ENCODE measurements at regions not wholly inside any gene's neighbourhood (a gene's known extent, or its start where the extent isn't known, plus 50 kb on each side); places are given as distances from the start of the nearest gene placed in this dataset.

DNA sequence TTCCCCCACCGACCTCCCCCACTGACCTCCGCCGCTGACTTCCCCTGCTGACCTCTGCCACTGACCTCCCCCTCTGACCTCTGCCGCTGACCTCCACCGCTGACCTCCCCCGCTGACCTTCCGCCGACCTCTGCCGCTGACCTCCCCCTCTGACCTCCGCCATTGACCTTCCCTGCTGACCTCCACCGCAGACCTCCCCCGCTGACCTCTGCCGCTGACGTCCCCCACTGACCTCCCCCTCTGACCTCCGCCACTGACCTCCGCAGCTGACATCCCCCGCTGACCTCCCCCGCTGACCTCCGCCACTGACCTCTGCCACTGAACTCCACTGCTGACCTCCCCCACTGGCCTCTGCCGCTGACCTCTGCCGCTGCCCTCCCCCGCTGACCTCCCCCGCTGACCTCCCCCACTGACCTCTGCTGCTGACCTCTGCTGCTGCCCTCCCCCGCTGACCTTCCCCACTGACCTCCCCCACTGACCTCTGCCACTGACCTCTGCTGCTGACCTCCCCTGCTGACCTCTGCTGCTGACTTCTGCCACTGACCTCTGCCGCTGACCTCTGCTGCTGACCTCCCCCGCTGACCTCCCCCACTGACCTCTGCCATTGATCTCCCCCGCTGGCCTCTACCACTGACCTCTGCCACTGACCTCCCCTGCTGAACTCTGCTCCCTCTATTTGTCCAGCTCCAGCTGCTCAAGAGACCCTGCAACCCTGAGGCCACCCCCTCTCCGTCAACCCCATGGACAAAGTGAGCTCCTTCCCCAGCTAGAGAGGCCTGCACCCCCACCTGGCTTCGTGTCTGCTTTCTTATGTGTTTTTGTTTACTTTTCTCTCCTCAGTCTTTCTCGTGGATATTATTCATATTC lies 91.4 kb upstream of the AFDN start (continued):
- TF ChIP-seq KAT2B (IDR thresholded peaks at IDR 0.05; ENCODE audit: borderline replicate concordance, low read depth, low read length) (no peak), ZNF282 (IDR thresholded peaks at IDR 0.05; ENCODE audit: partially characterized antibody) (no peak), ZNF570 (CRISPR knock-in tag; IDR thresholded peaks at IDR 0.05; ENCODE audit: borderline replicate concordance) (no peak), ZNF768 (CRISPR knock-in tag; IDR thresholded peaks at IDR 0.05) (no peak), ZNF333 (CRISPR knock-in tag; IDR thresholded peaks at IDR 0.05; ENCODE audit: borderline replicate concordance) (peak; percentile 25; the same call in 1 of the 2 replicates), ZNF432 (CRISPR knock-in tag; IDR thresholded peaks at IDR 0.05; ENCODE audit: borderline replicate concordance) (no peak), EED (CRISPR knock-in tag; IDR thresholded peaks at IDR 0.05) (no peak), CCDC6 (CRISPR knock-in tag; IDR thresholded peaks at IDR 0.05) (0 out of 2 replicates have a peak, but pooled peaks have one; percentile 46), HIVEP1 (CRISPR knock-in tag; IDR thresholded peaks at IDR 0.05) (peak; percentile 83), ZNF530 (CRISPR knock-in tag; IDR thresholded peaks at IDR 0.05; ENCODE audit: low read depth) (no peak), REL (CRISPR knock-in tag; conservative IDR thresholded peaks at IDR 0.05) (no peak)
- TF ChIP-seq, protein P1, sequence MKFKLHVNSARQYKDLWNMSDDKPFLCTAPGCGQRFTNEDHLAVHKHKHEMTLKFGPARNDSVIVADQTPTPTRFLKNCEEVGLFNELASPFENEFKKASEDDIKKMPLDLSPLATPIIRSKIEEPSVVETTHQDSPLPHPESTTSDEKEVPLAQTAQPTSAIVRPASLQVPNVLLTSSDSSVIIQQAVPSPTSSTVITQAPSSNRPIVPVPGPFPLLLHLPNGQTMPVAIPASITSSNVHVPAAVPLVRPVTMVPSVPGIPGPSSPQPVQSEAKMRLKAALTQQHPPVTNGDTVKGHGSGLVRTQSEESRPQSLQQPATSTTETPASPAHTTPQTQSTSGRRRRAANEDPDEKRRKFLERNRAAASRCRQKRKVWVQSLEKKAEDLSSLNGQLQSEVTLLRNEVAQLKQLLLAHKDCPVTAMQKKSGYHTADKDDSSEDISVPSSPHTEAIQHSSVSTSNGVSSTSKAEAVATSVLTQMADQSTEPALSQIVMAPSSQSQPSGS (CRISPR knock-in tag; IDR thresholded peaks at IDR 0.05): no peak
- TF ChIP-seq, protein P2, sequence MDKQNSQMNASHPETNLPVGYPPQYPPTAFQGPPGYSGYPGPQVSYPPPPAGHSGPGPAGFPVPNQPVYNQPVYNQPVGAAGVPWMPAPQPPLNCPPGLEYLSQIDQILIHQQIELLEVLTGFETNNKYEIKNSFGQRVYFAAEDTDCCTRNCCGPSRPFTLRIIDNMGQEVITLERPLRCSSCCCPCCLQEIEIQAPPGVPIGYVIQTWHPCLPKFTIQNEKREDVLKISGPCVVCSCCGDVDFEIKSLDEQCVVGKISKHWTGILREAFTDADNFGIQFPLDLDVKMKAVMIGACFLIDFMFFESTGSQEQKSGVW (CRISPR knock-in tag; IDR thresholded peaks at IDR 0.05; ENCODE audit: borderline replicate concordance): no peak
- TF ChIP-seq, protein P3, sequence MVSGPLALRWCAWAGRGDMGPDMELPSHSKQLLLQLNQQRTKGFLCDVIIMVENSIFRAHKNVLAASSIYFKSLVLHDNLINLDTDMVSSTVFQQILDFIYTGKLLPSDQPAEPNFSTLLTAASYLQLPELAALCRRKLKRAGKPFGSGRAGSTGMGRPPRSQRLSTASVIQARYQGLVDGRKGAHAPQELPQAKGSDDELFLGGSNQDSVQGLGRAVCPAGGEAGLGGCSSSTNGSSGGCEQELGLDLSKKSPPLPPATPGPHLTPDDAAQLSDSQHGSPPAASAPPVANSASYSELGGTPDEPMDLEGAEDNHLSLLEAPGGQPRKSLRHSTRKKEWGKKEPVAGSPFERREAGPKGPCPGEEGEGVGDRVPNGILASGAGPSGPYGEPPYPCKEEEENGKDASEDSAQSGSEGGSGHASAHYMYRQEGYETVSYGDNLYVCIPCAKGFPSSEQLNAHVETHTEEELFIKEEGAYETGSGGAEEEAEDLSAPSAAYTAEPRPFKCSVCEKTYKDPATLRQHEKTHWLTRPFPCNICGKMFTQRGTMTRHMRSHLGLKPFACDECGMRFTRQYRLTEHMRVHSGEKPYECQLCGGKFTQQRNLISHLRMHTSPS (CRISPR knock-in tag; IDR thresholded peaks at IDR 0.05; ENCODE audit: low read depth): no peak; the same call in none of the 2 replicates
- TF ChIP-seq, protein P4, sequence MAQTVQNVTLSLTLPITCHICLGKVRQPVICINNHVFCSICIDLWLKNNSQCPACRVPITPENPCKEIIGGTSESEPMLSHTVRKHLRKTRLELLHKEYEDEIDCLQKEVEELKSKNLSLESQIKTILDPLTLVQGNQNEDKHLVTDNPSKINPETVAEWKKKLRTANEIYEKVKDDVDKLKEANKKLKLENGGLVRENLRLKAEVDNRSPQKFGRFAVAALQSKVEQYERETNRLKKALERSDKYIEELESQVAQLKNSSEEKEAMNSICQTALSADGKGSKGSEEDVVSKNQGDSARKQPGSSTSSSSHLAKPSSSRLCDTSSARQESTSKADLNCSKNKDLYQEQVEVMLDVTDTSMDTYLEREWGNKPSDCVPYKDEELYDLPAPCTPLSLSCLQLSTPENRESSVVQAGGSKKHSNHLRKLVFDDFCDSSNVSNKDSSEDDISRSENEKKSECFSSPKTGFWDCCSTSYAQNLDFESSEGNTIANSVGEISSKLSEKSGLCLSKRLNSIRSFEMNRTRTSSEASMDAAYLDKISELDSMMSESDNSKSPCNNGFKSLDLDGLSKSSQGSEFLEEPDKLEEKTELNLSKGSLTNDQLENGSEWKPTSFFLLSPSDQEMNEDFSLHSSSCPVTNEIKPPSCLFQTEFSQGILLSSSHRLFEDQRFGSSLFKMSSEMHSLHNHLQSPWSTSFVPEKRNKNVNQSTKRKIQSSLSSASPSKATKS (CRISPR knock-in tag; IDR thresholded peaks at IDR 0.05): no peak
- TF ChIP-seq, protein P5, sequence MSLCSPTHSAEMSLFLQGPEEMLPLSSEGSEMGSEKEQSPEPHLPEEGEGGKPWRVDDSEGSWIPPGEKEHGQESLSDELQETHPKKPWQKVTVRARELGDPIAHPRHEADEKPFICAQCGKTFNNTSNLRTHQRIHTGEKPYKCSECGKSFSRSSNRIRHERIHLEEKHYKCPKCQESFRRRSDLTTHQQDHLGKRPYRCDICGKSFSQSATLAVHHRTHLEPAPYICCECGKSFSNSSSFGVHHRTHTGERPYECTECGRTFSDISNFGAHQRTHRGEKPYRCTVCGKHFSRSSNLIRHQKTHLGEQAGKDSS (CRISPR knock-in tag; IDR thresholded peaks at IDR 0.05; ENCODE audit: borderline replicate concordance, low read depth): 0 out of 2 replicates have a peak, but pooled peaks have one; percentile 44
- TF ChIP-seq, protein P6, sequence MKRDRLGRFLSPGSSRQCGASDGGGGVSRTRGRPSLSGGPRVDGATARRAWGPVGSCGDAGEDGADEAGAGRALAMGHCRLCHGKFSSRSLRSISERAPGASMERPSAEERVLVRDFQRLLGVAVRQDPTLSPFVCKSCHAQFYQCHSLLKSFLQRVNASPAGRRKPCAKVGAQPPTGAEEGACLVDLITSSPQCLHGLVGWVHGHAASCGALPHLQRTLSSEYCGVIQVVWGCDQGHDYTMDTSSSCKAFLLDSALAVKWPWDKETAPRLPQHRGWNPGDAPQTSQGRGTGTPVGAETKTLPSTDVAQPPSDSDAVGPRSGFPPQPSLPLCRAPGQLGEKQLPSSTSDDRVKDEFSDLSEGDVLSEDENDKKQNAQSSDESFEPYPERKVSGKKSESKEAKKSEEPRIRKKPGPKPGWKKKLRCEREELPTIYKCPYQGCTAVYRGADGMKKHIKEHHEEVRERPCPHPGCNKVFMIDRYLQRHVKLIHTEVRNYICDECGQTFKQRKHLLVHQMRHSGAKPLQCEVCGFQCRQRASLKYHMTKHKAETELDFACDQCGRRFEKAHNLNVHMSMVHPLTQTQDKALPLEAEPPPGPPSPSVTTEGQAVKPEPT (CRISPR knock-in tag; IDR thresholded peaks at IDR 0.05; ENCODE audit: low read depth): no peak
